BLaER1 treated with 17β-estradiol and CSF1 and Interleukin-3, amounts not matched to agents 10 nM and 100 nM (cell line): ENCODE measurements at regions not wholly inside any gene's neighbourhood (a gene's known extent, or its start where the extent isn't known, plus 50 kb on each side); places are given as distances from the start of the nearest gene placed in this dataset.
"Not testable (repeated sequence)": the region's sequence is repeated elsewhere in the genome, so short reads cannot be mapped to it uniquely, and the experiment has no call there.

Experiments used
- H3K27ac ChIP-seq, 11 experiments: shearing (Covaris generic); formaldehyde crosslinking; 2 replicates each; pipeline ENCODE4 v1.8.1; 2022
- H3K27me3 ChIP-seq, 11 experiments: shearing (Covaris generic); formaldehyde crosslinking; 2 replicates each; pipeline ENCODE4 v1.8.1; 2022
- H3K36me3 ChIP-seq, 11 experiments: shearing (Covaris generic); formaldehyde crosslinking; 2 replicates each; pipeline ENCODE4 v1.8.1; 2022
- H3K4me1 ChIP-seq, 10 experiments: shearing (Covaris generic); formaldehyde crosslinking; 2 replicates each; pipeline ENCODE4 v1.8.1; 2022
- H3K4me2 ChIP-seq, 11 experiments: shearing (Covaris generic); formaldehyde crosslinking; 2 replicates each; pipeline ENCODE4 v1.8.1; 2022
- H3K4me3 ChIP-seq, 10 experiments: shearing (Covaris generic); formaldehyde crosslinking; 2 replicates each; pipeline ENCODE4 v1.8.1; 2022
- H3K9ac ChIP-seq, 11 experiments: shearing (Covaris generic); formaldehyde crosslinking; 2 replicates each; pipeline ENCODE4 v1.8.1; 2022
- H3K9me3 ChIP-seq, 11 experiments: shearing (Covaris generic); formaldehyde crosslinking; replicated peaks in 1 of 11; 2 replicates each; pipeline ENCODE4 v1.8.1; 2022
- H4K20me1 ChIP-seq, 11 experiments: shearing (Covaris generic); formaldehyde crosslinking; 2 replicates each; pipeline ENCODE4 v1.8.1; 2022
- Cebpa-rat ChIP-seq, 11 experiments: shearing (Covaris generic); IDR thresholded peaks; 2 replicates each; pipeline ENCODE4 v1.8.1; 2022

DNA sequence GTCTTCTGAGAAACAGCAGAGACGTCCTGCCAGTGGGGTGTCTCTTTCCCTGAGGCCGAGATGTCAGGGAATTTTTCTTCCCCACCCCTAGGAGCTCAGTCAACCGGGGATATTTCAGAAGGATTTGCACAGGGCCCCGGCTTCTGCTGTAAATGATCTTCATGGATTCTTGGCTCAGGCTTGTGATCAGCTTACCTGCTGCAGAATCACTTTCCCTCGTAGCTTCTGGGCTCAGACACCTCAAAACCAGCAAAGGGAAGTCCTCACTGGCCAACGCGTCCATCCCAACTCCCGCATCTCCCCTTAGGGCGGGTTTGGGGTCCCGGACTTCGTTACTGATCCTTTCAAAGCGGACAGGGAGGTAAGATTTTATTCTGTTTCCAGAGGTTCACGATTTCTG is 212.7 kb downstream of the SHOX start:
- TF ChIP-seq Cebpa-rat (IDR thresholded peaks at IDR 0.05): no peak
- no peak overlapping the region for H3K4me3 ChIP-seq
- H3K36me3 ChIP-seq: no peaks in the 10 kb centered on the region
- no peaks in the 10 kb centered on the region for H3K9me3 ChIP-seq
- H3K9ac ChIP-seq: no peak overlapping the region
- H3K27me3 ChIP-seq: no peaks in the 10 kb centered on the region
- no peak overlapping the region for H3K27ac ChIP-seq
- no peak overlapping the region for H3K4me2 ChIP-seq
- no peaks in the 10 kb centered on the region for H3K4me1 ChIP-seq
- H4K20me1 ChIP-seq: no peaks in the 10 kb centered on the region

GRCh38 chrX:840556-840955 is 210.0 kb downstream of the SHOX start:
- Histone ChIP-seq H3K27ac (no peak overlapping the region), H4K20me1 (no peaks in the 10 kb centered on the region), H3K4me3 (no peak overlapping the region), H3K4me1 (no peaks in the 10 kb centered on the region), H3K36me3 (no peaks in the 10 kb centered on the region), H3K4me2 (no peak overlapping the region), H3K27me3 (no peaks in the 10 kb centered on the region), H3K9ac (no peak overlapping the region), H3K9me3 (peaks cover 12 to 19% (median 17%) of the 10 kb centered on the region in 11 experiments)
- no peak for TF ChIP-seq Cebpa-rat (IDR thresholded peaks at IDR 0.05)

DNA sequence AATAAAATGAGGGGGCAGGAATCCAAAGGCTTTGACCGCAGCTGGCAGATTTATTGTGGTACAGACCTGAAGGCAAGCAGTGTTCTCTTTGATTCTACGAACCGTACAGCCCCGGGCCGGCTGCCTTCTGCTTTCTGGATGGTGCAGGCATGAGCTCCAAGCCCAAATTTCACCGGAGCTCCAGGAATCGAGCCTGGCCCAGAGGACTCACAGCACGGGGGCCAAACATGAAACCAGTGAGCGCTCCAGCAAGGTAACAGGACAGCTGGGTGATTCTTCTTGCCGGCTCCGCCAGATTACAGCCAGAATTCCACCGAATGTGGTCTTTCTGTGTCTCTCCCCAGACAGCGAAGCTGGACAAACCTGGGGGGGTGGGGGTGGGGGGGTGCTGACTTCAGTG is 208.1 kb downstream of the SHOX start:
- H3K4me1 ChIP-seq, H3K27me3 ChIP-seq, H3K4me2 ChIP-seq, H4K20me1 ChIP-seq, H3K4me3 ChIP-seq, H3K9ac ChIP-seq, H3K36me3 ChIP-seq, H3K27ac ChIP-seq: not testable (repeated sequence)
- H3K9me3 ChIP-seq: peaks cover 12 to 19% (median 17%) of the 10 kb centered on the region in 11 experiments

- not testable (repeated sequence) for H3K36me3 ChIP-seq, H3K4me2 ChIP-seq, H3K4me1 ChIP-seq, H3K4me3 ChIP-seq, H3K9ac ChIP-seq, H3K27ac ChIP-seq, H3K27me3 ChIP-seq, H4K20me1 ChIP-seq
- H3K9me3 ChIP-seq: peaks cover 12 to 22% (median 17%) of the 10 kb centered on the region in 11 experiments
These were observed 205.3 kb downstream of the SHOX start for GRCh38 chrX:835857-836256.

GRCh38 chrX:830532-830931 is 199.9 kb downstream of the SHOX start:
- Histone ChIP-seq H3K27ac (no peak overlapping the region), H3K27me3 (no peaks in the 10 kb centered on the region), H3K9me3 (peaks cover 0 to 3% (median 0%) of the 10 kb centered on the region in 11 experiments; a peak in 1 of 22 replicates), H4K20me1 (no peaks in the 10 kb centered on the region), H3K9ac (no peak overlapping the region), H3K36me3 (no peaks in the 10 kb centered on the region), H3K4me3 (no peak overlapping the region), H3K4me2 (no peak overlapping the region), H3K4me1 (no peaks in the 10 kb centered on the region)
- no peak for TF ChIP-seq Cebpa-rat (IDR thresholded peaks at IDR 0.05)

DNA sequence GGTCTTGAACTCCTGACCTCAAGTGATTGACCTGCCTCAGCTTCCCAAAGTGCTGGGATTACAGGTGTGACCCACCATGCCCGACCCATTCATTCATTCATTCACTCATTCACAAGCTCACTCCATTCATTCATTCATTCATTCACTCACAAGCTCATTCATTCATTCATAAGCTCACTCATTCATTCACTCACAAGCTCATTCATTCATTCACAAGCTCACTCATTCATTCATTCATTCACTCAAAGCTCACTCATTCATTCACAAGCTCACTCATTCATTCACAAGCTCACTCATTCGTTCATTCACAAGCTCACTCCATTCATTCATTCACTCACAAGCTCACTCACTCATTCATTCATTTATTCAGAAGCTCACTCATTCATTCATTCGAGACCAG is 198.6 kb downstream of the SHOX start:
- Histone ChIP-seq H4K20me1 (no peaks in the 10 kb centered on the region), H3K9ac (no peak overlapping the region), H3K4me2 (no peak overlapping the region), H3K4me3 (no peak overlapping the region), H3K9me3 (peaks cover 0 to 3% (median 0%) of the 10 kb centered on the region in 11 experiments; a peak in 1 of 22 replicates), H3K4me1 (no peaks in the 10 kb centered on the region), H3K27me3 (no peaks in the 10 kb centered on the region), H3K27ac (no peak overlapping the region), H3K36me3 (no peaks in the 10 kb centered on the region)
- TF ChIP-seq Cebpa-rat (IDR thresholded peaks at IDR 0.05): no peak

DNA sequence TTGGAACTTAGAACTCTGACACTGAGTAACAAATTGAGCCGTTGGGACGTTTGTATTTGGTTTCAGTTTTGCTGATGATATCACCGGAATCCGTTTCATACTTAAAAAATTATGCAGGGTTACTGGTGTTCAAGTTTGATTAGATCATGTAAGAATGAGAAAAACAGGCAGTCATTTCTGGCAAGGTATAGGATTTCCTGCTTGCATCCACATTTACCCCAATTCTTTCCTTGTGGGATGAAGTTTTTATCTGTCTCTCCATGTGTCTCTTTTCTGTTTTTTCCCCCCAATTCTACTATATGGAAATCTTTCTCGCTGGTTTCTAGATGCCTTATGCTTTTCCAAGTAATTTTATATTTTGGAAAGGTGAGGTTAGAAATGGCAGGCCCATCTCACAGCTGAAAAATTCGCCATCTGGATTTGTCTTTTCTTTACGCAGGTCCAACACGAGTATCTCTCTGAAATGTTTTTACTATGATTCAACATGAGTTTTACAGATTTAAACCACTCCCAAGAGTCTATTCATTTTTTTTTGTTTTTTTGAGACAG is 197.9 kb downstream of the SHOX start:
- H3K36me3 ChIP-seq: no peaks in the 10 kb centered on the region
- peaks cover 0 to 3% (median 0%) of the 10 kb centered on the region in 11 experiments; a peak in 1 of 22 replicates for H3K9me3 ChIP-seq
- no peaks in the 10 kb centered on the region for H3K27me3 ChIP-seq
- no peak overlapping the region for H3K27ac ChIP-seq
- H4K20me1 ChIP-seq: no peaks in the 10 kb centered on the region
- no peak for TF ChIP-seq Cebpa-rat (IDR thresholded peaks at IDR 0.05)
- no peak overlapping the region for H3K4me3 ChIP-seq
- H3K4me2 ChIP-seq: no peak overlapping the region
- H3K4me1 ChIP-seq: no peaks in the 10 kb centered on the region
- no peak overlapping the region for H3K9ac ChIP-seq

DNA sequence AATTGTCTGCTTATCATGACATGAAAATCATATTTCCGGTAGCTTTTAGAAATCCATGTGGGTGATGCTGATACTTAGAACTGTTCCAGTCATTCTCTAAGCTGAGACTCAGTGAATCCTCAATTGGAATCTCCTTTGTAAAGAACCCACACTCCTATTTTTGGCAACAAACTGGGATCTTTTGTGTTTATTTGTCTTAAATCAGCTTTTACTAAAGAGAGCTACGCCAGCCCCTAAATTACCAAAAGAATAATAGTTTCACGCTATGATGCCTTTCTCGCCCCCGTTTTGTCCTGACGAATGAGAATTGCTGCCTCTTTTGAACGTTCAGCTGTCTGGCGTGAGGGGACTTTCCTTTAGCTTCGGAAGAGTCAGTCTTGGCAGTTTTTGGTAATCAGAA is 195.9 kb downstream of the SHOX start:
- H3K27me3 ChIP-seq: no peaks in the 10 kb centered on the region
- no peak overlapping the region for H3K4me2 ChIP-seq
- H3K4me1 ChIP-seq: no peaks in the 10 kb centered on the region
- no peaks in the 10 kb centered on the region for H3K36me3 ChIP-seq
- TF ChIP-seq Cebpa-rat (IDR thresholded peaks at IDR 0.05): no peak
- H3K4me3 ChIP-seq: no peak overlapping the region
- H3K27ac ChIP-seq: no peak overlapping the region
- no peaks in the 10 kb centered on the region for H4K20me1 ChIP-seq
- peaks cover 0 to 3% (median 0%) of the 10 kb centered on the region in 11 experiments; a peak in 1 of 22 replicates for H3K9me3 ChIP-seq
- no peak overlapping the region for H3K9ac ChIP-seq

DNA sequence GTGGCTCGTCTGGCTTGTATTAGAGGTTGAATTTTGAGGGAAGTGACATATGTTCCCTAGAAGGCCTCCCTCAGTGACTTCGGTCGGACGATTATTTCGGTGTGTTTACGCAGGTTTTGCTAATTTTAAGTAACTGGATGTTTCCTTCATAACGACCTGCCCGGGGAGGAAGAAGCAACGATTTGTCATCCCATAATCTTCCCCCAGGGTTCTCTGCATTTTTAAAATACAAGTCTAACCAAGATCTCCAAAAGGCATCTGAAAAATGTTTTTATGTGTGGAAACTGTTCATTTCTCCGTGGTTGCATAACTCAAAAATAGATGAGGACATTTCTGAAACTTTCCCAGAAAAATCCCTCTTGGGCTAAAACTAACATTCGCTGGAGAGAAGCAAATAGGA is 195.4 kb downstream of the SHOX start:
- Histone ChIP-seq H3K9me3 (peaks cover 0 to 3% (median 0%) of the 10 kb centered on the region in 11 experiments; a peak in 1 of 22 replicates), H4K20me1 (no peaks in the 10 kb centered on the region), H3K27me3 (no peaks in the 10 kb centered on the region), H3K4me3 (no peak overlapping the region), H3K4me1 (no peaks in the 10 kb centered on the region), H3K4me2 (no peak overlapping the region), H3K27ac (no peak overlapping the region), H3K36me3 (no peaks in the 10 kb centered on the region), H3K9ac (no peak overlapping the region)
- no peak for TF ChIP-seq Cebpa-rat (IDR thresholded peaks at IDR 0.05)

DNA sequence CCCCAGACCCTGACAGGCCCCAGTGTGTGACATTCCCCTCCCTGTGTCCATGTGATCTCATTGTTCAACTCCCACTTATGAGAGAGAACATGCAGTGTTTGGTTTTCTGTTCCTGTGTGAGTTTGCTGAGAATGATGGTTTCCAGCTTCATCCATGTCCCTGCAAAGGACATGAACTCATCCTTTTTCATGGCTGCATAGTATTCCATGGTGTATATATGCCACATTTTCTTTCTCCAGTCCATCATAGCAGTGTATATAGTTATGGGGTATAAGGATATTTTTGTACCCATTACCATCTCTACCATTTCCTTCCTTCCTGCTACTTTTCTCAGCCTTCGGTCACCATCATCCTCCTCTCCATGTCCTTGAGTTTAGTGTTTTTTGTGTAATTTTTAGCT is 192.5 kb downstream of the SHOX start:
- not testable (repeated sequence) for H3K36me3 ChIP-seq, H3K4me1 ChIP-seq, H3K27me3 ChIP-seq, H3K4me2 ChIP-seq, H4K20me1 ChIP-seq, H3K4me3 ChIP-seq, H3K9ac ChIP-seq, H3K27ac ChIP-seq
- H3K9me3 ChIP-seq: peaks cover 0 to 18% (median 7%) of the 10 kb centered on the region in 11 experiments; a peak in 12 of 22 replicates
